ENCODE measurements at regions not wholly inside any gene's neighbourhood (a gene's known extent, or its start where the extent isn't known, plus 50 kb on each side); places are given as distances from the start of the nearest gene placed in this dataset.

DNA sequence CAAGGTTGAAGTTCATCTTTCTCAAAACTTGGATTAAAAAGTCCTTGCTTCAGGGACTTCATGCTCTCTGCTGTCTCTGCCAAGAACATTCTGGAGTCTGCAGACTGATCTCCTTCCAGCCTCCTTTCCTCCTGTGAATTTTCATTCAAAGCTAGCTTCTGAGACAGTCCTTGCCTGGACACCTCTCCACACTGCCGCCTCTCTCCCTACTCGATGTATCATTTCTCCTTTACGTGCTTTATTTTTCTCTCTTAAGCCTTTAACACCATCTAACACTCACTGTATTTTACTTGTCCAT, 238.8 kb downstream of the COL4A1 start:
- TF ChIP-seq, protein P1, sequence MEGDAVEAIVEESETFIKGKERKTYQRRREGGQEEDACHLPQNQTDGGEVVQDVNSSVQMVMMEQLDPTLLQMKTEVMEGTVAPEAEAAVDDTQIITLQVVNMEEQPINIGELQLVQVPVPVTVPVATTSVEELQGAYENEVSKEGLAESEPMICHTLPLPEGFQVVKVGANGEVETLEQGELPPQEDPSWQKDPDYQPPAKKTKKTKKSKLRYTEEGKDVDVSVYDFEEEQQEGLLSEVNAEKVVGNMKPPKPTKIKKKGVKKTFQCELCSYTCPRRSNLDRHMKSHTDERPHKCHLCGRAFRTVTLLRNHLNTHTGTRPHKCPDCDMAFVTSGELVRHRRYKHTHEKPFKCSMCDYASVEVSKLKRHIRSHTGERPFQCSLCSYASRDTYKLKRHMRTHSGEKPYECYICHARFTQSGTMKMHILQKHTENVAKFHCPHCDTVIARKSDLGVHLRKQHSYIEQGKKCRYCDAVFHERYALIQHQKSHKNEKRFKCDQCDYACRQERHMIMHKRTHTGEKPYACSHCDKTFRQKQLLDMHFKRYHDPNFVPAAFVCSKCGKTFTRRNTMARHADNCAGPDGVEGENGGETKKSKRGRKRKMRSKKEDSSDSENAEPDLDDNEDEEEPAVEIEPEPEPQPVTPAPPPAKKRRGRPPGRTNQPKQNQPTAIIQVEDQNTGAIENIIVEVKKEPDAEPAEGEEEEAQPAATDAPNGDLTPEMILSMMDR (IDR thresholded peaks at IDR 0.05): no peak
- no peak for TF ChIP-seq POLR2A (IDR thresholded peaks at IDR 0.05)

All from lower leg skin (tissue), 3 donors.